NT2/D1 (cell line): ENCODE measurements at regions not wholly inside any gene's neighbourhood (a gene's known extent, or its start where the extent isn't known, plus 50 kb on each side); places are given as distances from the start of the nearest gene placed in this dataset.

ENCODE experiments used
- DNase-seq: peaks from one replicate; pipeline ENCODE4 v3.0.0-alpha.2; 2011; ENCODE audit warnings: low read depth, low spot score
- H3K27me3 ChIP-seq: 2 replicates; pipeline ENCODE4 v1.6.0; 2011; ENCODE audit warnings: mild to moderate bottlenecking; ENCODE audit not compliant: insufficient read length, insufficient read depth
- H3K36me3 ChIP-seq: 2 replicates; pipeline ENCODE4 v1.6.1; 2011; ENCODE audit warnings: mild to moderate bottlenecking, low read length, mixed read lengths; ENCODE audit not compliant: insufficient read depth, insufficient read length
- H3K4me1 ChIP-seq: 2 replicates; pipeline ENCODE4 v1.5.1; 2011; ENCODE audit not compliant: insufficient read depth, insufficient read length
- H3K4me3 ChIP-seq: 2 replicates; pipeline ENCODE4 v1.5.1; 2011; ENCODE audit warnings: low read depth; ENCODE audit not compliant: insufficient read length
- H3K9ac ChIP-seq: 2 replicates; pipeline ENCODE4 v1.6.0; 2011; ENCODE audit warnings: low read depth; ENCODE audit not compliant: insufficient read length
- H3K9me3 ChIP-seq: 2 replicates; pipeline ENCODE4 v1.5.1; 2011; ENCODE audit warnings: mild to moderate bottlenecking, low read length; ENCODE audit not compliant: insufficient read depth
- SUZ12 ChIP-seq: IDR thresholded peaks from 2 replicates; pipeline ENCODE4 v1.6.1; 2011; ENCODE audit not compliant: insufficient read length, insufficient read depth; ENCODE audit errors: extremely low read depth
- YY1 ChIP-seq: IDR thresholded peaks from 2 replicates; pipeline ENCODE4 v1.6.1; 2011; ENCODE audit not compliant: insufficient read length, insufficient read depth
- ZNF274 ChIP-seq: IDR thresholded peaks from 2 replicates; pipeline ENCODE4 v1.6.1; 2011; ENCODE audit warnings: mild to moderate bottlenecking, low read depth, low read length

GRCh38 chr1:82179131-82179530, 378.4 kb downstream of the ADGRL2 start:
- no peaks in the 10 kb centered on the region for H3K4me1 ChIP-seq
- no peaks in the 10 kb centered on the region for H3K27me3 ChIP-seq
- H3K4me3 ChIP-seq = no peak overlapping the region
- no peak overlapping the region for H3K9ac ChIP-seq
- TF ChIP-seq SUZ12 (no peak), YY1 (no peak), ZNF274 (no peak)
- H3K36me3 ChIP-seq = no peaks in the 10 kb centered on the region
- DNase-seq = no peak
- no peaks in the 10 kb centered on the region for H3K9me3 ChIP-seq

GRCh38 chr1:82177192-82177591, 376.5 kb downstream of the ADGRL2 start:
- no peak for DNase-seq
- no peak for TF ChIP-seq ZNF274
- TF ChIP-seq YY1 = no peak
- TF ChIP-seq SUZ12 = no peak

GRCh38 chr1:82171955-82172354, 371.2 kb downstream of the ADGRL2 start:
- no peak for DNase-seq
- H3K4me1 ChIP-seq = no peaks in the 10 kb centered on the region
- no peak overlapping the region for H3K9ac ChIP-seq
- H3K27me3 ChIP-seq = no peaks in the 10 kb centered on the region
- no peaks in the 10 kb centered on the region for H3K9me3 ChIP-seq
- H3K36me3 ChIP-seq = no peaks in the 10 kb centered on the region
- H3K4me3 ChIP-seq = no peak overlapping the region
- TF ChIP-seq YY1 = no peak
- TF ChIP-seq SUZ12 = no peak
- TF ChIP-seq ZNF274 = no peak

More at GRCh38 chr1:82177192-82177591, 376.5 kb downstream of the ADGRL2 start:
- no peak overlapping the region for H3K4me3 ChIP-seq
- H3K27me3 ChIP-seq = no peaks in the 10 kb centered on the region
- H3K9me3 ChIP-seq = no peaks in the 10 kb centered on the region
- no peaks in the 10 kb centered on the region for H3K36me3 ChIP-seq
- no peaks in the 10 kb centered on the region for H3K4me1 ChIP-seq
- no peak overlapping the region for H3K9ac ChIP-seq

- H3K27me3 ChIP-seq = no peaks in the 10 kb centered on the region
- H3K36me3 ChIP-seq = no peaks in the 10 kb centered on the region
- DNase-seq = no peak
- no peak overlapping the region for H3K4me3 ChIP-seq
- H3K9me3 ChIP-seq = no peaks in the 10 kb centered on the region
- no peaks in the 10 kb centered on the region for H3K4me1 ChIP-seq
- H3K9ac ChIP-seq = no peak overlapping the region
- TF ChIP-seq YY1 (no peak), SUZ12 (no peak), ZNF274 (no peak)
These were observed 367.7 kb downstream of the ADGRL2 start for GRCh38 chr1:82168482-82168881.

- no peak overlapping the region for H3K4me3 ChIP-seq
- no peaks in the 10 kb centered on the region for H3K27me3 ChIP-seq
- H3K9ac ChIP-seq = no peak overlapping the region
- no peaks in the 10 kb centered on the region for H3K36me3 ChIP-seq
- TF ChIP-seq ZNF274 (no peak), YY1 (no peak), SUZ12 (no peak)
- no peaks in the 10 kb centered on the region for H3K9me3 ChIP-seq
- no peak for DNase-seq
- no peaks in the 10 kb centered on the region for H3K4me1 ChIP-seq
These were observed 364.6 kb downstream of the ADGRL2 start for GRCh38 chr1:82165304-82165703.

GRCh38 chr1:82162486-82163420, 362.0 kb downstream of the ADGRL2 start:
- Histone ChIP-seq H3K9ac (no peak overlapping the region), H3K27me3 (no peaks in the 10 kb centered on the region), H3K4me1 (no peaks in the 10 kb centered on the region), H3K9me3 (no peaks in the 10 kb centered on the region), H3K36me3 (no peaks in the 10 kb centered on the region), H3K4me3 (no peak overlapping the region)
- DNase-seq = no peak
- no peak for TF ChIP-seq YY1
- TF ChIP-seq ZNF274 = no peak
- no peak for TF ChIP-seq SUZ12

- Histone ChIP-seq H3K4me3 (no peak overlapping the region), H3K36me3 (no peaks in the 10 kb centered on the region), H3K9me3 (no peaks in the 10 kb centered on the region), H3K27me3 (no peaks in the 10 kb centered on the region), H3K9ac (no peak overlapping the region), H3K4me1 (no peaks in the 10 kb centered on the region)
- DNase-seq = no peak
- TF ChIP-seq ZNF274 (no peak), SUZ12 (no peak), YY1 (no peak)
These were observed 361.0 kb downstream of the ADGRL2 start for GRCh38 chr1:82161700-82162141.
